Breast epithelium (tissue), 4 donors: ENCODE measurements at regions not wholly inside any gene's neighbourhood (a gene's known extent, or its start where the extent isn't known, plus 50 kb on each side); places are given as distances from the start of the nearest gene placed in this dataset.

Experiments
- DNase-seq, 2 donors: peaks; one replicate each; pipeline ENCODE4 v3.0.0-alpha.2; 2019; ENCODE audit warnings: low spot score in 2 of 2
- H3K27ac ChIP-seq, 2 donors: fragments of 200-600 bp; sonication (generic) in 1 of 2; one replicate each; pipeline ENCODE4 v1.5.1; 2016 to 2019; ENCODE audit warnings: mild to moderate bottlenecking in 1 of 2
- H3K27me3 ChIP-seq, 2 donors: fragments of 200-600 bp; sonication (generic) in 1 of 2; one replicate each; pipeline versions ENCODE4 v1.5.1 to v1.6.0; 2017 to 2019; ENCODE audit warnings: control low read depth in 1 of 2, mild to moderate bottlenecking in 1 of 2
- H3K36me3 ChIP-seq: fragments of 200-600 bp; one replicate; pipeline ENCODE4 v1.5.1; 2019
- H3K4me1 ChIP-seq, 2 donors: fragments of 200-600 bp; sonication (generic); one replicate each; pipeline ENCODE4 v1.5.1; 2016 to 2019; ENCODE audit warnings: control low read depth in 1 of 2
- H3K4me3 ChIP-seq, 3 donors: fragments of 200-600 bp; sonication (generic); 1 replicate in 2 of 3; 2 replicates in 1 of 3; pipeline ENCODE4 v1.5.1; 2016 to 2019; ENCODE audit warnings: mild to moderate bottlenecking in 3 of 3, moderate library complexity in 2 of 3
- H3K9me3 ChIP-seq, 2 donors: fragments of 200-600 bp; sonication (generic) in 1 of 2; one replicate each; pipeline ENCODE4 v1.5.1; 2016 to 2019; ENCODE audit warnings: control low read depth in 1 of 2
- POLR2A ChIP-seq: fragments of 450-650 bp; IDR thresholded peaks from one replicate; pipeline ENCODE4 v1.6.1; 2016; ENCODE audit warnings: antibody characterized with exemption, mild to moderate bottlenecking, moderate library complexity
- POLR2AphosphoS5 ChIP-seq, 3 donors: sonication (generic); formaldehyde crosslinking; IDR thresholded peaks; one replicate each; pipeline ENCODE4 v1.6.1; 2017; ENCODE audit warnings: antibody characterized with exemption in 3 of 3
- intact Hi-C: fragments of 100-400 bp; cut with DNase I; formaldehyde crosslinking; loops from one replicate; pipeline ENCODE4 v1.15.1; 2023; ENCODE audit warnings: low total_unique reads
- TF ChIP-seq, protein P1 (sequence below), 3 donors: fragments of 450-650 bp; IDR thresholded peaks; one replicate each; pipeline ENCODE4 v1.5.1; 2016 to 2017; ENCODE audit warnings: antibody characterized with exemption in 3 of 3, mild to moderate bottlenecking in 3 of 3, moderate library complexity in 3 of 3

DNA sequence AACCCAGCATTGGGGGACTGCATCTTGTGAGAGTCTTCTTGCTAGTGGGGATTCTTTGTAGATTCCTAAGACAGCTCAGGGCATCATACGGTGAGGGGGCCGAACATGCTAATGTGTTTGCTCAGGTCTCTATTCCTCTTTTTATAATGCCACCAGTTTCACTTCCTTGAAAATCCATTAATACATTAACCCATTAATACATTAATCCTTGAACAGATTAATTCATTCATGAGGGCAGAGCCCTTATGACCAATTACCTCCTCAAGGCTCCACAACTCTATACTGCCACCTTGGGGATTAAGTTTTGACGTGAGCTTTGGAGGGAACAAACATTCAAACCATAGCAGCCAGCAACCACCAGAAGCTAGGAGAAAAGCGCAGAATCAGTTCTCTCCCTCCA lies 67.2 kb upstream of the POT1 start:
- Histone ChIP-seq H3K27me3 (no peaks in the 10 kb centered on the region), H3K4me3 (no peak overlapping the region), H3K27ac (no peak overlapping the region), H3K36me3 (no peaks in the 10 kb centered on the region), H3K4me1 (no peaks in the 10 kb centered on the region), H3K9me3 (no peaks in the 10 kb centered on the region)
- no peak for TF ChIP-seq POLR2A
- TF ChIP-seq, protein P1, sequence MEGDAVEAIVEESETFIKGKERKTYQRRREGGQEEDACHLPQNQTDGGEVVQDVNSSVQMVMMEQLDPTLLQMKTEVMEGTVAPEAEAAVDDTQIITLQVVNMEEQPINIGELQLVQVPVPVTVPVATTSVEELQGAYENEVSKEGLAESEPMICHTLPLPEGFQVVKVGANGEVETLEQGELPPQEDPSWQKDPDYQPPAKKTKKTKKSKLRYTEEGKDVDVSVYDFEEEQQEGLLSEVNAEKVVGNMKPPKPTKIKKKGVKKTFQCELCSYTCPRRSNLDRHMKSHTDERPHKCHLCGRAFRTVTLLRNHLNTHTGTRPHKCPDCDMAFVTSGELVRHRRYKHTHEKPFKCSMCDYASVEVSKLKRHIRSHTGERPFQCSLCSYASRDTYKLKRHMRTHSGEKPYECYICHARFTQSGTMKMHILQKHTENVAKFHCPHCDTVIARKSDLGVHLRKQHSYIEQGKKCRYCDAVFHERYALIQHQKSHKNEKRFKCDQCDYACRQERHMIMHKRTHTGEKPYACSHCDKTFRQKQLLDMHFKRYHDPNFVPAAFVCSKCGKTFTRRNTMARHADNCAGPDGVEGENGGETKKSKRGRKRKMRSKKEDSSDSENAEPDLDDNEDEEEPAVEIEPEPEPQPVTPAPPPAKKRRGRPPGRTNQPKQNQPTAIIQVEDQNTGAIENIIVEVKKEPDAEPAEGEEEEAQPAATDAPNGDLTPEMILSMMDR (IDR thresholded peaks at IDR 0.05), result no peak
- no peak for TF ChIP-seq POLR2AphosphoS5 (IDR thresholded peaks at IDR 0.05)
- no peak for DNase-seq
- intact Hi-C loops, result no loop called here

DNA sequence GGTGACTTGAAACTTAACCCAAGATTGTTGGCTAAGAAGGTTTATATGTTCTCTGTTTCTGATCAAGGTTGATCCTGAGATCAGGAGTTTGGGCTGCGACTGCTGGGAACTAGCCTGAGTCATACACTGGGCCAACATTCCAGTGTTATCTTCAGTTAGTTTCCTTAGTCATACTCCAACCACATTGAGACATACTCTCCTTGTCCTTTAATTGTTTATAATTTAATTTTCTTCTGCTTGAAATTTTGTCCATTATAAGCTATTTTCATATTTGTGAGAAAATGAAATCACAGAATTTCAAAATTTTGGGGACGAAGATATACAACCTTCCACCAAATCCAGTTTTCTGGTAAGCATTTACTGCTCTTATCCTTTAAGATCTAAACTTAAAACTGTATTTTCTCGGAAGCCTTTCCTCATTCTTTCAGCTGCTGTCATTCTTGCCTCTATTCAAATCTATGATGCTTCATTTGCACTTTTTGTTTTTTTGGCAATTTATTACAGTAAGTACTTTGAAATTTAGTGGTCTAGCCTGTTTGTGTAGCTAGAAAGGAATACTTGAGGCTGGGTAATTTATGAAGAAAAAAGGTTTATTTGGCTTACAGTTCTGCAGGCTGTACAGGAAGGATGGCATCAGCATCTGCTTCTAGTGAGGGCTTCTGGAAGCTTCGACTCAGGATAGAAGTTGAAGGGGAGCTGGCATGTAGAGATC lies 63.4 kb upstream of the POT1 start:
- H3K27ac ChIP-seq, result no peak overlapping the region
- H3K4me1 ChIP-seq, result no peaks in the 10 kb centered on the region
- no peaks in the 10 kb centered on the region for H3K36me3 ChIP-seq
- no peak for DNase-seq
- H3K9me3 ChIP-seq, result no peaks in the 10 kb centered on the region
- TF ChIP-seq POLR2AphosphoS5 (IDR thresholded peaks at IDR 0.05), result no peak
- TF ChIP-seq POLR2A, result no peak
- TF ChIP-seq, protein P1 (IDR thresholded peaks at IDR 0.05), result no peak
- H3K27me3 ChIP-seq, result no peaks in the 10 kb centered on the region
- no peak overlapping the region for H3K4me3 ChIP-seq
- intact Hi-C loops, result no loop called here

DNA sequence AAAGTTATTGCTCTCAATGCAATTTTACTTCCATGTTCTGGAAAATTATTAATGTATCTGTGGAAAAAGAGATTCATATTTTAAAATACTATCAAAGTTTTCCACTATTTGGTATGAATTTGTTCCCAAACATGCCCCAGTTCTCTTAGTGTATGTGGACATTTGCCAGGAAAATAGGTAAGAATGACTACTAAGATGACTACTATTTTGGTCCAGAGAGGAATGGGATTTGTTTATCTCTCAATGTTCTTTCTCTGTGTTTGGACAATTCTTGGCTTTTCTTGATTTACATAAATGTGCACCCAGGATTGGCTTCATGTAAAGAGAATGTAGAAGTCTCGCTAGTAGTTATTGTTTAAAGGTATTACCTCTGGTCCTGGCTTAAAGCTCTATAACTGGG lies 60.3 kb upstream of the POT1 start:
- TF ChIP-seq POLR2A, result no peak
- TF ChIP-seq, protein P1 (IDR thresholded peaks at IDR 0.05), result no peak
- no peak for TF ChIP-seq POLR2AphosphoS5 (IDR thresholded peaks at IDR 0.05)
- H3K27ac ChIP-seq, result no peak overlapping the region
- no peaks in the 10 kb centered on the region for H3K9me3 ChIP-seq
- no peaks in the 10 kb centered on the region for H3K36me3 ChIP-seq
- H3K27me3 ChIP-seq, result no peaks in the 10 kb centered on the region
- no peaks in the 10 kb centered on the region for H3K4me1 ChIP-seq
- intact Hi-C loops, result no loop called here
- DNase-seq, result no peak
- H3K4me3 ChIP-seq, result no peak overlapping the region
